ENCODE measurements at regions not wholly inside any gene's neighbourhood (a gene's known extent, or its start where the extent isn't known, plus 50 kb on each side); places are given as distances from the start of the nearest gene placed in this dataset.

GRCh38 chr1:233805786-233806185, 98.7 kb upstream of the SLC35F3 start:
- DNase-seq (no peak), FAIRE-seq (no peak)
- H3K9ac ChIP-seq (ENCODE audit: low read length in 3 of 3) = no peak overlapping the region
- no peak overlapping the region for H3K4me3 ChIP-seq (ENCODE audit: low read length in 3 of 3)
- H3K27ac ChIP-seq (ENCODE audit: low read depth in 2 of 2, low read length in 2 of 2) = no peak overlapping the region
- intact Hi-C loops (cut with DNase I) = no loop called here
- H3K36me3 ChIP-seq (ENCODE audit: control insufficient read depth in 2 of 3, insufficient read depth in 3 of 3, low read length in 3 of 3) = no peaks in the 10 kb centered on the region
- H3K9me3 ChIP-seq (ENCODE audit: control insufficient read depth in 2 of 3, insufficient read depth in 1 of 3, low read length in 3 of 3) = no peaks in the 10 kb centered on the region
- H3K4me1 ChIP-seq (ENCODE audit: control insufficient read depth in 2 of 3, insufficient read depth in 2 of 3, low read depth in 1 of 3, low read length in 3 of 3) = no peaks in the 10 kb centered on the region
- no peaks in the 10 kb centered on the region for H3K27me3 ChIP-seq (ENCODE audit: control insufficient read depth, insufficient read depth, low read length)
- no peak for TF ChIP-seq CTCF (IDR thresholded peaks at IDR 0.05; ENCODE audit: borderline replicate concordance, extremely low read depth, insufficient read depth)

GRCh38 chr1:233815357-233815756, 89.1 kb upstream of the SLC35F3 start:
- Histone ChIP-seq H3K4me3 (ENCODE audit: low read length in 3 of 3) (no peak overlapping the region), H3K9ac (ENCODE audit: low read length in 3 of 3) (no peak overlapping the region), H3K4me1 (ENCODE audit: control insufficient read depth in 2 of 3, insufficient read depth in 2 of 3, low read depth in 1 of 3, low read length in 3 of 3) (no peaks in the 10 kb centered on the region), H3K27me3 (ENCODE audit: control insufficient read depth, insufficient read depth, low read length) (no peaks in the 10 kb centered on the region), H3K27ac (ENCODE audit: low read depth in 2 of 2, low read length in 2 of 2) (no peak overlapping the region), H3K36me3 (ENCODE audit: control insufficient read depth in 2 of 3, insufficient read depth in 3 of 3, low read length in 3 of 3) (no peaks in the 10 kb centered on the region), H3K9me3 (ENCODE audit: control insufficient read depth in 2 of 3, insufficient read depth in 1 of 3, low read length in 3 of 3) (no peaks in the 10 kb centered on the region)
- no peak for TF ChIP-seq CTCF (IDR thresholded peaks at IDR 0.05; ENCODE audit: borderline replicate concordance, extremely low read depth, insufficient read depth)
- FAIRE-seq (no peak), DNase-seq (no peak)
- intact Hi-C loops (cut with DNase I) = no loop called here

GRCh38 chr1:233815865-233816264, 88.6 kb upstream of the SLC35F3 start:
- no peak for TF ChIP-seq CTCF (IDR thresholded peaks at IDR 0.05; ENCODE audit: borderline replicate concordance, extremely low read depth, insufficient read depth)
- Histone ChIP-seq H3K9me3 (ENCODE audit: control insufficient read depth in 2 of 3, insufficient read depth in 1 of 3, low read length in 3 of 3) (no peaks in the 10 kb centered on the region), H3K4me3 (ENCODE audit: low read length in 3 of 3) (no peak overlapping the region), H3K36me3 (ENCODE audit: control insufficient read depth in 2 of 3, insufficient read depth in 3 of 3, low read length in 3 of 3) (no peaks in the 10 kb centered on the region), H3K4me1 (ENCODE audit: control insufficient read depth in 2 of 3, insufficient read depth in 2 of 3, low read depth in 1 of 3, low read length in 3 of 3) (no peaks in the 10 kb centered on the region), H3K9ac (ENCODE audit: low read length in 3 of 3) (no peak overlapping the region), H3K27me3 (ENCODE audit: control insufficient read depth, insufficient read depth, low read length) (no peaks in the 10 kb centered on the region), H3K27ac (ENCODE audit: low read depth in 2 of 2, low read length in 2 of 2) (no peak overlapping the region)
- intact Hi-C loops (cut with DNase I) = no loop called here
- DNase-seq = no peak
- no peak for FAIRE-seq

GRCh38 chr1:233816348-233816747, 88.1 kb upstream of the SLC35F3 start:
- no peak for TF ChIP-seq CTCF (IDR thresholded peaks at IDR 0.05; ENCODE audit: borderline replicate concordance, extremely low read depth, insufficient read depth)
- Histone ChIP-seq H3K36me3 (ENCODE audit: control insufficient read depth in 2 of 3, insufficient read depth in 3 of 3, low read length in 3 of 3) (no peaks in the 10 kb centered on the region), H3K4me3 (ENCODE audit: low read length in 3 of 3) (no peak overlapping the region), H3K27me3 (ENCODE audit: control insufficient read depth, insufficient read depth, low read length) (no peaks in the 10 kb centered on the region), H3K9ac (ENCODE audit: low read length in 3 of 3) (no peak overlapping the region), H3K9me3 (ENCODE audit: control insufficient read depth in 2 of 3, insufficient read depth in 1 of 3, low read length in 3 of 3) (no peaks in the 10 kb centered on the region), H3K27ac (ENCODE audit: low read depth in 2 of 2, low read length in 2 of 2) (no peak overlapping the region), H3K4me1 (ENCODE audit: control insufficient read depth in 2 of 3, insufficient read depth in 2 of 3, low read depth in 1 of 3, low read length in 3 of 3) (no peaks in the 10 kb centered on the region)
- DNase-seq = no peak
- no peak for FAIRE-seq
- intact Hi-C loops (cut with DNase I) = no loop called here

Data from kidney (tissue), 13 donors.